DMS 273 (cell line): ENCODE measurements at regions not wholly inside any gene's neighbourhood (a gene's known extent, or its start where the extent isn't known, plus 50 kb on each side); places are given as distances from the start of the nearest gene placed in this dataset.
"Not testable (repeated sequence)": the region's sequence is repeated elsewhere in the genome, so short reads cannot be mapped to it uniquely, and the experiment has no call there.

Source experiments
- DNase-seq: peaks from one replicate; lab custom pipeline; 2025; ENCODE audit not compliant: unreplicated experiment; lab: John Stamatoyannopoulos, UW

- peak; percentile 71 for DNase-seq
Measured at GRCh38 chrX:83588409-83588808, 80.3 kb downstream of the POU3F4 start.

GRCh38 chrX:83593634-83594294 lies 85.7 kb downstream of the POU3F4 start:
- peak; percentile 6 for DNase-seq

GRCh38 chrX:83630662-83631061 lies 122.6 kb downstream of the POU3F4 start:
- DNase-seq: no peak

GRCh38 chrX:83649706-83650105 lies 141.6 kb downstream of the POU3F4 start:
- not testable (repeated sequence) for DNase-seq

- DNase-seq: peak; percentile 40
Measured at GRCh38 chrX:83658731-83659130, 150.6 kb downstream of the POU3F4 start.
